LoVo (cell line): ENCODE measurements at regions not wholly inside any gene's neighbourhood (a gene's known extent, or its start where the extent isn't known, plus 50 kb on each side); places are given as distances from the start of the nearest gene placed in this dataset.
"Not testable (repeated sequence)": the region's sequence is repeated elsewhere in the genome, so short reads cannot be mapped to it uniquely, and the experiment has no call there.

Source experiments
- DNase-seq: peaks from one replicate; pipeline ENCODE4 v3.0.0-alpha.2; 2016; ENCODE audit warnings: low spot score

GRCh38 chr10:58066979-58067378, 200.7 kb downstream of the IPMK start:
- no peak for DNase-seq

- DNase-seq = no peak
Measured at GRCh38 chr10:58066126-58066525, 201.6 kb downstream of the IPMK start.

GRCh38 chr10:58065529-58065815, 202.2 kb downstream of the IPMK start:
- no peak for DNase-seq

GRCh38 chr10:58064714-58065528, 202.8 kb downstream of the IPMK start:
- peak; percentile 34 for DNase-seq

GRCh38 chr10:58063861-58064480, 203.7 kb downstream of the IPMK start:
- DNase-seq = peak; percentile 19

- not testable (repeated sequence) for DNase-seq
Measured at GRCh38 chr10:58058683-58059082, 209.0 kb downstream of the IPMK start.

GRCh38 chr10:58054881-58055280, 212.8 kb downstream of the IPMK start:
- no peak for DNase-seq

GRCh38 chr10:58052772-58053171, 214.9 kb downstream of the IPMK start:
- DNase-seq = peak; percentile 29

- DNase-seq = no peak
Measured at GRCh38 chr10:58050575-58050974, 217.1 kb downstream of the IPMK start.

GRCh38 chr10:58048936-58049335, 218.8 kb downstream of the IPMK start:
- DNase-seq = no peak

GRCh38 chr10:58044072-58044471, 223.6 kb downstream of the IPMK start:
- DNase-seq = no peak

GRCh38 chr10:58041901-58042300, 225.8 kb downstream of the IPMK start:
- no peak for DNase-seq

GRCh38 chr10:58030208-58030607, 237.5 kb downstream of the IPMK start:
- no peak for DNase-seq

GRCh38 chr10:58028597-58029366, 238.9 kb downstream of the IPMK start:
- DNase-seq = peak; percentile 8

GRCh38 chr10:58027426-58027825, 240.3 kb downstream of the IPMK start:
- no peak for DNase-seq

GRCh38 chr10:58026036-58026435, 241.7 kb downstream of the IPMK start:
- no peak for DNase-seq

GRCh38 chr10:58023341-58024073, 244.2 kb downstream of the IPMK start:
- DNase-seq = peak; percentile 52

- DNase-seq = no peak
Measured at GRCh38 chr10:58019863-58020537, 247.7 kb downstream of the IPMK start.

- no peak for DNase-seq
Measured at GRCh38 chr10:58017719-58018367, 249.9 kb downstream of the IPMK start.

GRCh38 chr10:58016614-58017013, 251.1 kb downstream of the IPMK start:
- DNase-seq = no peak

GRCh38 chr10:58014436-58014835, 253.3 kb downstream of the IPMK start:
- DNase-seq = no peak
